ENCODE measurements at regions not wholly inside any gene's neighbourhood (a gene's known extent, or its start where the extent isn't known, plus 50 kb on each side); places are given as distances from the start of the nearest gene placed in this dataset.
"Not testable (repeated sequence)": the region's sequence is repeated elsewhere in the genome, so short reads cannot be mapped to it uniquely, and the experiment has no call there.

GRCh38 chr11:87967459-87967858 is 207.8 kb downstream of the RAB38 start:
- no peak for DNase-seq

- peak; percentile 10 for DNase-seq
These were observed 208.5 kb downstream of the RAB38 start for GRCh38 chr11:87966694-87967093.

GRCh38 chr11:87966216-87966615 is 209.0 kb downstream of the RAB38 start:
- no peak for DNase-seq

- DNase-seq: no peak
These were observed 213.6 kb downstream of the RAB38 start for GRCh38 chr11:87961606-87962005.

DNA sequence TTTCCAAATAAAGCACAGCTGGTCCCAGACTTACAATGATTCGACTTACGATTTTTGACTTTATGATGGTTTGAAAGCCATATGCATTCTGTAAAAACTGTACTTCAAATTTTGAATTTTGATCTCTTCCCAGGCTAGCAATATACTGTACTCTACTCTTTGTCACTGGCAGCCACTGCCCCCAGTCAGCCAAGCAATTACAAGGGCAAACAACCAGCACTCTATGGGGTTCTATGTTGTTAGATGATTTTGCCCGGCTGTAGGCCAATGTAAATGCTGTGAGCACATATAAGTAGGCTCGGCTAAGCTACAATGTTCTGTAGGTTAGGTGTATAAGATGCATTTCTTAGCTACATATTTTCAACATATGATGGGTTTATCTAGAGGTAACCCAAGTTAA is 217.3 kb downstream of the RAB38 start:
- DNase-seq: no peak

DNA sequence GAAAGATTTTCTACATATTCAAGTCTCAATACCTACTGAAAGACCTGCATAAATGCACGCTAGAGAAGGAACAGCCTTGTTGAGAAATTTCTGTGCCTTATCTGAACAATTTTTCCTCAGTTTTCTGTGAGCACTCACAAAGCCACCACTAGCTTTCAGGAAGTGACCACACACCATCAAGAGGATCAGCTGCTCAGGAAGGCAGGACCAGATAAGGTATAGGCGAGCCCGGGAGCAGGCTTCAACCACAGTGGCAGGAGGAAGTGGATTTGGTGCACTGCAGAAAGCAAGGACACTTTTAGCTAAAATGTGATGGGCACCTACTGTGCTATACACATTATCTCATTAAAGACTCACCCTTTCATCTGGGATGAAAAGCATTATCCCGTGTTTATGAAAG is 220.8 kb downstream of the RAB38 start:
- DNase-seq: peak; percentile 77

DNA sequence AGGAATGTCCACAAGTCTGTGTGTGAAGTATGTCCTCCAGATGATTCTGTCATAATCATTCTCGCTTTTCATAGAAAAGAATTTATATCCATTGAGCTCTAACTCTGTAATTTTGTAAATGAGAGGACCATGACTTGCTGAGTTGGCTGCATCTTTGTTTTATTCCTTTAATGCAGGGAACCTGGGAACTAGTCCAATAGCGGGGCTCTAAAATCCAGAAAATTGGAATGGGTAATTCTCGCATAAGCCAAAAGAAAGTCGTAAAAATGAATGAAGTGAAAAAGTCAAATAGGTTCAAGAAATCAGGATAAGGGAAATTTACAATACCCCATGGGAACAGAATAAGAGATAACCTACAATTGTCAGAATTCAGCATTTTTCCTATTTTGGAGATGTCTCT is 232.5 kb downstream of the RAB38 start:
- DNase-seq: no peak

- no peak for DNase-seq
These were observed 241.1 kb downstream of the RAB38 start for GRCh38 chr11:87934182-87934581.

DNA sequence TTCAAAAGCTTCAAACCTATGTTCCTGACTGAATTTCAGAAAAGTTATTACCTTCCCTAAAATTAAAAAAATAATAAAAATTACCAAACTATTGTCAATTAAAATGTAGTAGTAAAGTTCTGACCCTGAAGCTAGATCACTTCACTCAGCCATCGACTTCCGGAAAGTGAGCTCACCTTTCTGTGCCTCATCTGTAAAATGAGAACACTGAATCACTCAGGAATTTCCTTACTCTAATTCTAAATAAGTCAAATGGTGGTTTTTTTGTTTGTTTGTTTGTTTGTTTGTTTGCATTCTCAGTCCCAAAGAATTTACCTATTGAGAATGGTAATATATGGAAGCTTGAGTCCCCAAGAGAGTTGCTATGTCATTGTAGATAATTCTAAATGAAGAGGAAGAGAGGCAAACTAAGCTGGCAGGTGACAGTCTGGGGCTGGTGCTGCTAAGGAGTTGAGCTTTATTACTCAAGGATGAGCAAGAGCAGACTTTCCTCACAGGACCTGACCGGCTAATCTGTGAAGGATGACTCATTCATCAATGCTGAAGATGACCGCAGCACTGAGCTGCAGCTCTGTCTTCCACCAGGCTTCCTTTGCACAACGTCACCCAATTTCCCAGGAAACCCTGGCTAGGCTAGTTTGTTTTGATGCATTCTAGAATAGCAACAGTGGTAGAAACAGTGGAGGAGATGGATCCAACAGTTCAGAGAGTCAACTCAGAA is 248.8 kb downstream of the RAB38 start:
- no peak for DNase-seq

DNA sequence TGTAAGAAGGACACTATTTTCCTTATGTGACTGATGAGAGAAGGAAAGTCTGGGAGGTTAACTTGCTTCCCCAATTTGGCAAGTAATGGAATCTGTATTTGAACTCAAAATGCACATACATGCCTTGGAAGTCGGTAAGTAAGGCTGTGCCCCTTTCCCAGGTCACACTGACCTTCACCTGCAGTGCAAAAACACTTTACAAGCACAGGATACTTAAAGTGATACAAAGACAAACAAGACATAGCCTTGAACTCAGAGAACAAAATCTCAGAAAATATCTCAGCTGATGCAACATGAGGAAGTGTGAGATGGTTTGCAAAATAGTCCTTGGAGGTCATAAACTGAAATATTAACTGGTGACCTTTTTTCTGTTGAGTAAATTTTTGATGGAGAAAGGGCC is 251.1 kb downstream of the RAB38 start:
- DNase-seq: no peak

GRCh38 chr11:87917111-87917510 is 258.1 kb downstream of the RAB38 start:
- DNase-seq: no peak

- no peak for DNase-seq
These were observed 266.1 kb downstream of the RAB38 start for GRCh38 chr11:87909178-87909577.

DNA sequence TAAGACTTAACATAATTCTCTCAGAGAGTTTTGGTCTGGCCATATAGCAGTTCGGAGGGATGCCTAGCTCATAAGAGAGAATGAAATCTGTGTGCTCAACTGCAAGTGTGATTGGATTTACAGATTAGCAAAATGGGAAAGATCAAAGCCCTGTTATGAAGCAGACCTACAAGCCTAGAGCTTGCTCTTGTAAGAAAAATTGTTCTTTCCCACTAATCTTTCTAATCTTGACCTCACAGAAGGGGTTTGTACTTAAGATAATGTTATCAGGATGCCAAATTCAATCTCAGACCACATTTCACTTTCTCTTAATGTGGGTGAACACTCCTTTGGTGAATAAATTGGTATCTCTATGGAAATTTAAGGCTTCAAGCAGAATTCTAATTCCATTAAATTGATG is 267.2 kb downstream of the RAB38 start:
- DNase-seq: no peak

GRCh38 chr11:87903345-87903744 is 271.9 kb downstream of the RAB38 start:
- no peak for DNase-seq

GRCh38 chr11:87901341-87901740 is 273.9 kb downstream of the RAB38 start:
- no peak for DNase-seq

DNA sequence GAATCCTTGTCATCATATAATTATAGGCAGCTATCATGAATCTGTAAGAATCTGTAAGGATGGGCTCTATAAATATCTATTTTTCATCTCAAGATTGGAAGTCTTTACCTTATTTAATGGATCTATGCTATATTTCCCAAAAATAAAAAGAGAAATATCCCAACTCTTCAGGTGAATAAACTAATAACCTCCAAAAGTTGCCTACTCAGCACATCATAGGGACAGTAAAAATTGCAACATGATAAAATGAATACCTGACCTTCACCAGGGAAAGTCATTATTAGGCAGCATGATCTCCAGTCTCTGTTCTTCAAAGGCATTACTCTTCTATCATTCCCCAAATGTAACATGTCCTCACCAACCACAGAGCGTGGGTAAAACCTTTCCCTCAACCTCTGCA is 277.3 kb downstream of the RAB38 start:
- no peak for DNase-seq

GRCh38 chr11:87897071-87897470 is 278.2 kb downstream of the RAB38 start:
- no peak for DNase-seq

DNA sequence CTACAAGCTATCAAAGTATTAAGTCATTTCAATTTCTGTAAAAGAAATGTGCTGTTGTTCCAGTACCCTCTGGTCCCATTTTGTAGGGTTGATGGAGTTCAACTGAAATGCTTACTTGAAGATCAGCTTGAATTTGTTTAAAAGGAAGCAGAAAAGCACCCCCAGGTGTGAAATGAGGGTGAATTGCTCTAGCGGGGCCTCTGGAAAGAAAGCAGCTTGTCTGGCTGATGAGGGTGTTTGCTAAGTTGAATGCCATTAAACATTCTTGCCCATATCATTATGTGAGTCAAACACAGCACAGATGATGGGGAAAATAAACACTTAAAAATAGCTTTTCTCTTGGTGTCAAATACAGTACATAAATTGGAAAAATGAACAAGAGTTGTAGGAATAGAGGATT is 280.3 kb downstream of the RAB38 start:
- no peak for DNase-seq

DNA sequence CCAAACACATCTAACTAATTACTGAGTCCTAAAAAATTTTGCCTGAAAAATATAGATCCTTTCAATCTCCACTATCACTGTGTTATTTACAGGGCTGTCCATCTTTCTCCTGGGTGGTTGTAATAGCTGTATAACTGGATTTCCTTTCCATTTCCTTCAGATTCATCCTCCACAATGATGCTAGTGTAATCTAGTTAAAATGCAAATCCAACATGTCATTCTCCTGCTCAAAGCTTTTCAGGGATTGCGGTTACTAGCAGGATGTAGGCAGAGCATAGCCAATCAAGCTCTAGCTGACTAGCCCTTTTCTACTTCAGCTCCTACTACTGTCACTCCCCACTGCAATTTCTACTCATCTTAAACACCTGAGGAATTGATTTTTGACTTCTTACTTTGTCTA is 283.0 kb downstream of the RAB38 start:
- DNase-seq: no peak

- no peak for DNase-seq
These were observed 286.1 kb downstream of the RAB38 start for GRCh38 chr11:87889126-87889525.

DNA sequence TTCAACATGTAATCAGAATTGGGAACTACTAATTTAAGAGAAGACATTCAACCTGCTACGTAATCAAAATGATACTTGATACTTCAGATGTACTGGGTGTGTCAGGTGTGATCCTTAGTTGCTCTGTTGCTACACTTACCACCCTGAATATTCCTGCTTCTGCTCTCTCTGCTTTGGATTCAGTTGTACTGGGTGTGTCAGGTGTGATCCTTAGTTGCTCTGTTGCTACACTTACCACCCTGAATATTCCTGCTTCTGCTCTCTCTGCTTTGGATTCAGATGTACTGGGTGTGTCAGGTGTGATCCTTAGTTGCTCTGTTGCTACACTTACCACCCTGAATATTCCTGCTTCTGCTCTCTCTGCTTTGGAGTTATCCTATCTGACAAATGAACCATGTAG is 290.2 kb downstream of the RAB38 start:
- DNase-seq: not testable (repeated sequence)

DNA sequence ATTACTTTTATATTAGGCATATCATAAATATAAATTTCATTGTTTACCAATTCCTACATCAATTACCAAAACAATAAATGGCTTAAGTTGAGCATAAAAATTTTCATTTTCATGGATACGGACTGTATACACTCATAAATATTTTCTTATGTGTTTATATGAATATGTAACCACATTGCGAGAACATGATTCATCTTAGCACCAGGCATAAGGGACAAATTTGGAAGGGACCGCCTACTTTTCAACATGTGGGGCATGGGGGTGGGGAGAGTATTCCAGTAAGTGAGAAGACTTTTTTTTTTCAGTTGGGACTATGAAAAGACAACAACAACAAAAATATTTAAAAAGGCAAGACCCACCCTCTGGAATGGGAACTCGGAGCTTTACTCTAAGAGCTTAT is 296.1 kb downstream of the RAB38 start:
- DNase-seq: no peak

DNA sequence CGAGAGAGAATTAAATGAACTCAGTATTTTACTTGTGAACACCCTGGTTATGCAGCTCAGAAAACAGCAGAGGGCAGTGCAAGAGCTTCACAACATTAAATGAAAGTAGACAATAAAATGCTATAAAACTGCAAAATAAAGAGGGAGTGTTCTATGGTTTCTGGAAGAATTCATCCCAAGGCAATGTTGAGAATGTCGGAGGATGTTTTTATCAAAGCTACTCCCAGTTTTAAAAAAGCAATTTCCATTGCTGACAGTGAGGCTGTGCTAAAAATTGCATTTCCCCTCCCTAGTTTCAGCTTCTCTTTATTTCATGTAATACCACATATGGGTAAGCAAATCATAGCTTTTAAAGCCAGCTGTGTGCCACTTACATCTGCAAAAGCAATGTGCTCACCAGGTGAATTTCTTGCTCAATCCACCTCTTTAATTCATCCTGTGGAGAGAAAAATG is 296.8 kb downstream of the RAB38 start:
- DNase-seq: peak; percentile 30

DNA sequence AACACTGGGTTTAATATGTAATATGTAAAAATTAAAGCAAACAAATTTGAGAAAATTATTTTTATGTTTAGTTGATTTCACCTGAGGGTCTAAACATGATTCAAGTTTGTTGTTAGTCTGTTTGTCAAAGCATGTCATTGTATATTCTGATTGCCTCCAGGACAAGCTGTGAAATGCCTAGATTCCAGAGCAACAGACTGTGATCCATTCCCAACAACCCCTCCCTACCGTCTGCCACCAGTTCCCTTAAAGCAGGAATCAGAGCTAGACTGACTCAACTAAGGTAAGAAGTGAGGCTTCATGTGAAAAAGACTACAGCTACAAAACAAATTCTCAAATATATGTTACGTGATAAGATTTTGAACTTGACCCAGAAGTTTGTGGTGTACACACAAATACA is 304.2 kb downstream of the RAB38 start:
- DNase-seq: no peak

- DNase-seq: no peak
These were observed 305.2 kb downstream of the RAB38 start for GRCh38 chr11:87870086-87870485.

Data from hematopoietic multipotent progenitor cell treated with erythropoietin and hydrocortisone succinate and interleukin-3 and kit ligand, for 8 days (in vitro differentiated cells).